ENCODE measurements at regions not wholly inside any gene's neighbourhood (a gene's known extent, or its start where the extent isn't known, plus 50 kb on each side); places are given as distances from the start of the nearest gene placed in this dataset.

DNA sequence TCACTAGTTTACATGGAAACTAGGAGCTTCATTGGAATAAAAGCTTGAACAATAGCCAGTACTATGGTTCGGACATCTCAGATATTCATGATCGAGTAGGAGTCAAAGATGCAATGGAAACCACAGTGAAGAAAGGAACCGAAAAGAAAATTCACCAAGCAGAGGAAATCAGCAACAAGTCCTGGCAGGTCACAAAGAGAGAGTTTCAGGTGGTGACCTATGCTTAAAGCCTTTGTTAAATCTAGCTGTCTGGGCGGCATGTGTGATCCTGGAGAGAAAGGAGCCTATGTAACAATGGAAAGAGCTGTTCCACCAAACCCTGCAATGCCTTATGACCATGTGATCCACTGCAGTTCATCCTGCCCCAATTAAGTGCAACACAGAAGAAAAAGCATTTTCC, 68.9 kb upstream of the POU2AF2 start:
- no peak for TF ChIP-seq POLR2AphosphoS5 (IDR thresholded peaks at IDR 0.05)
- TF ChIP-seq, protein P1, sequence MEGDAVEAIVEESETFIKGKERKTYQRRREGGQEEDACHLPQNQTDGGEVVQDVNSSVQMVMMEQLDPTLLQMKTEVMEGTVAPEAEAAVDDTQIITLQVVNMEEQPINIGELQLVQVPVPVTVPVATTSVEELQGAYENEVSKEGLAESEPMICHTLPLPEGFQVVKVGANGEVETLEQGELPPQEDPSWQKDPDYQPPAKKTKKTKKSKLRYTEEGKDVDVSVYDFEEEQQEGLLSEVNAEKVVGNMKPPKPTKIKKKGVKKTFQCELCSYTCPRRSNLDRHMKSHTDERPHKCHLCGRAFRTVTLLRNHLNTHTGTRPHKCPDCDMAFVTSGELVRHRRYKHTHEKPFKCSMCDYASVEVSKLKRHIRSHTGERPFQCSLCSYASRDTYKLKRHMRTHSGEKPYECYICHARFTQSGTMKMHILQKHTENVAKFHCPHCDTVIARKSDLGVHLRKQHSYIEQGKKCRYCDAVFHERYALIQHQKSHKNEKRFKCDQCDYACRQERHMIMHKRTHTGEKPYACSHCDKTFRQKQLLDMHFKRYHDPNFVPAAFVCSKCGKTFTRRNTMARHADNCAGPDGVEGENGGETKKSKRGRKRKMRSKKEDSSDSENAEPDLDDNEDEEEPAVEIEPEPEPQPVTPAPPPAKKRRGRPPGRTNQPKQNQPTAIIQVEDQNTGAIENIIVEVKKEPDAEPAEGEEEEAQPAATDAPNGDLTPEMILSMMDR (IDR thresholded peaks at IDR 0.05): no peak
